AG10803 (cell line): ENCODE measurements at regions not wholly inside any gene's neighbourhood (a gene's known extent, or its start where the extent isn't known, plus 50 kb on each side); places are given as distances from the start of the nearest gene placed in this dataset.

ENCODE experiments used
- DNase-seq: peaks from one replicate; pipeline ENCODE4 v3.0.0; 2010; ENCODE audit warnings: low read depth
- H3K4me3 ChIP-seq: 2 replicates; pipeline ENCODE4 v1.5.1; 2011; ENCODE audit warnings: mild to moderate bottlenecking, low read length, control low read depth
- TF ChIP-seq, protein P1 (sequence below): conservative IDR thresholded peaks from 2 replicates; pipeline ENCODE4 v1.5.1; 2011; ENCODE audit warnings: mild to moderate bottlenecking, low read length, control low read depth, inconsistent platforms

DNA sequence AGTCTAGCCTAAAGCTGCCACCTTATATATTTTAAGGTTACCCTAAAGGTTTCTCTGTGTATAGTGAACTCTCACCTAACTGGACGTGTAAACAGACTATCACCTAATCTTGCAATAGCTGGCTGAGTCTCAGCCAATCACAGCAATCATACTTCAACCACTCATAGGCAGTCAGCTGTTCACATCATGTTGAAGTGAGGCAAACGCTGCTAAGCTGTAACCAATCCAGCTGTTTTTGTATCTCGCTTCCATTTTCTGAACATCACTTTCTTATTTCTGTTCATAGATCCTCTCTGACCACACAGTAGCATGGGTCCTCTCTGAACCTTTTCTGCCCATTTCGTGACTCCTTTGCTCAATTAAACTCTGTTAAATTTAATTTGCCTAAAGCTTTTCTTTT lies 468.2 kb upstream of the POU3F3 start:
- no peak overlapping the region for H3K4me3 ChIP-seq
- no peak for DNase-seq
- TF ChIP-seq, protein P1, sequence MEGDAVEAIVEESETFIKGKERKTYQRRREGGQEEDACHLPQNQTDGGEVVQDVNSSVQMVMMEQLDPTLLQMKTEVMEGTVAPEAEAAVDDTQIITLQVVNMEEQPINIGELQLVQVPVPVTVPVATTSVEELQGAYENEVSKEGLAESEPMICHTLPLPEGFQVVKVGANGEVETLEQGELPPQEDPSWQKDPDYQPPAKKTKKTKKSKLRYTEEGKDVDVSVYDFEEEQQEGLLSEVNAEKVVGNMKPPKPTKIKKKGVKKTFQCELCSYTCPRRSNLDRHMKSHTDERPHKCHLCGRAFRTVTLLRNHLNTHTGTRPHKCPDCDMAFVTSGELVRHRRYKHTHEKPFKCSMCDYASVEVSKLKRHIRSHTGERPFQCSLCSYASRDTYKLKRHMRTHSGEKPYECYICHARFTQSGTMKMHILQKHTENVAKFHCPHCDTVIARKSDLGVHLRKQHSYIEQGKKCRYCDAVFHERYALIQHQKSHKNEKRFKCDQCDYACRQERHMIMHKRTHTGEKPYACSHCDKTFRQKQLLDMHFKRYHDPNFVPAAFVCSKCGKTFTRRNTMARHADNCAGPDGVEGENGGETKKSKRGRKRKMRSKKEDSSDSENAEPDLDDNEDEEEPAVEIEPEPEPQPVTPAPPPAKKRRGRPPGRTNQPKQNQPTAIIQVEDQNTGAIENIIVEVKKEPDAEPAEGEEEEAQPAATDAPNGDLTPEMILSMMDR = no peak

DNA sequence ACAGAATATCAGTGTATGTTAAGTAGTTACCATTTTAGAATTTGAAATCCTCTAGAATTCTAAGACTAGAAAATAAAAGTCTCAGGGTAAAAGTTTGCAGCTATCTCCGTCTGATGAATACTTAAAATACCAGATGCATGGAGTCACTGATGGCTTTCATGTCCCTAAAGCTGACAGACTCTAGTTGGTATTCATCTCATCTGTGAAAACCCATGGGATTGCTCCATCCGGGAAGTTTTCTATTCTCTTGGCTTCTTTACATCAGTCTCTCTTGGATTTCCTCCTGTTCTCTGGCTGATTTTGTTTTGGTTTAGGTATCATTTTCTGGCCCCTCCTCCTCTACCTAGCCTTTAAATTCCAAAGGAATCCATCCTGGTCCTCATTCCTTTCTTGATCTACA lies 465.6 kb upstream of the POU3F3 start:
- TF ChIP-seq, protein P1 = no peak
- H3K4me3 ChIP-seq = no peak overlapping the region
- peak; percentile 72 for DNase-seq

DNA sequence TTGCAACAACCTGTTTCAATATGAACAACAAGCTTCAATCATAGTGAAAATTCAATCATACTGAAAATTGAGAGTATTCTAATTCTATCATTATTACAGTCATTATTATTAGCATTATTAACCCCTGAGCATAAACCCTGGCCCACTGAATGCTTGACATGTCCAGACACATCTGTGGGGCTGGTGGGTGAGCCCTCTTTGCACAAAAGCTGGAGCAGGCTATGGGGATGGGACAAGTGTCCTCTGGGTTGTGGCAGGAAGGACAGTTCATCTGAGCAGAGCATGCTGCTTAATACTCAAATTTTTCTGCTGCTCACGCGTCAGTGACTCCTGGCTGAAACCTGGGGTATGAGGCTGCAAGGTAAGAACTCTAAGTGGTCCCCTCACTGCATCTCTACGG lies 451.1 kb upstream of the POU3F3 start:
- H3K4me3 ChIP-seq = no peak overlapping the region
- no peak for DNase-seq
- TF ChIP-seq, protein P1 = no peak

DNA sequence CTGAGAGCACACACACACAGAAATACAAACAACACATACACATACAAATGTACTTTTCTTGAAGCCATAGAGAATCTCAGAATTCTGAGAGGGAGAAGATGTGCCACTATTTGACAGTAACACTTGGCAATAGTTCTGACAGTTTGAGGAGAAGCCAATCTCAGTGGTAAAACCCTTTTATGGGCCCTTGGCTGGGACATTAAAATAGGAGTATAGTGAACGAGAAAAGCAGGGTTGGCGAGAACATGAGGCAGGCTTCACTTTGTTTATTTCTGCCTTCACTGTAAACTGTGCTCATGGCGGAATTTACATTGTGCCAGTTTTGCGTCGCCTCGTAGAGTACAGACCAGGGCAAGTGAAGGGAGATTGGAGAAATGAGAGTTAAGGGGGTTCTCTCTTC lies 449.4 kb upstream of the POU3F3 start:
- DNase-seq = no peak
- no peak overlapping the region for H3K4me3 ChIP-seq

DNA sequence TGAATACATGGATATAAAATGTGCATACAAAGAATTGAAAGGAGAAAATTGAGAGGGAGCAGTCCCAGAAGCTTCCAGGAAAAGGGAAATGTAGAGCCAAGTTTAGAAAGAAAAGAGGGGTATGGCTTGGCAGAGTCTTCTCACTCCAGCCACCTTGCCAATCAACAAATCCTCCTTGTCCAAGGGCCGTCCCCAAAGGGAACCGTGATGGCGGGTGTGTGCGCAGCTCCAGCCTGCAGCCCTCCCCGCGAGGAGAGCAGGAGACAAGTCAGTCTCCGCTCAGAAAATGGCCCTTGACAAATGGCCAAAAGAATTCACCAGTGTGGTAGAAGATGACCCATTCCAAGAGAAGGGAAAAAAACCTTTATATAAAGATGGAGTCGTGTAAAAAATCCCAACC lies 448.3 kb upstream of the POU3F3 start:
- DNase-seq = no peak
- TF ChIP-seq, protein P1 = no peak
- no peak overlapping the region for H3K4me3 ChIP-seq

More for the DNA sequence above, 449.4 kb upstream of the POU3F3 start:
- TF ChIP-seq, protein P1 = no peak

DNA sequence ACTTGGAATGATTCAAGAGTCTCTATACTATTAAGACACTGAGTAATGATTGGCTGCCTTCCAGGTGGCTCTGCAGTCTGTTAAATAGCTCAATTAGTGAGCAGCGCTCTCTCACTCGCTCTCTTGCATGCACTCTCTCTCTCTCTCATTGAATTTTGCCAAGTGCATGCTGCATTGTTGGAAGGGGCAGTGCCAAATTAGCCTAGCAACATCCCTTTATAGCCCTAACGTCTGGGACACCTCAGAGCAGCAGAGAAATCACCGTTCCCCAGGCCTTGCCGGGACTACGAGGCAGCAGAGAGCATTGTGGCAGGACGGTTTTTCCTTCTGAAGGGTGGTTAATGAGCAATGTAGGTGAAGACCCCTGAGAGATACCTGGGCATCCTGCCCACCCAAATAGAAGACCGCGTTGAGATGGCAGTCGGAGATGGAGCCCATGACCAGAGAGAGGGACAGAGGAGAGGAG lies 447.6 kb upstream of the POU3F3 start:
- no peak overlapping the region for H3K4me3 ChIP-seq
- TF ChIP-seq, protein P1 = no peak
- DNase-seq = peak; percentile 13

DNA sequence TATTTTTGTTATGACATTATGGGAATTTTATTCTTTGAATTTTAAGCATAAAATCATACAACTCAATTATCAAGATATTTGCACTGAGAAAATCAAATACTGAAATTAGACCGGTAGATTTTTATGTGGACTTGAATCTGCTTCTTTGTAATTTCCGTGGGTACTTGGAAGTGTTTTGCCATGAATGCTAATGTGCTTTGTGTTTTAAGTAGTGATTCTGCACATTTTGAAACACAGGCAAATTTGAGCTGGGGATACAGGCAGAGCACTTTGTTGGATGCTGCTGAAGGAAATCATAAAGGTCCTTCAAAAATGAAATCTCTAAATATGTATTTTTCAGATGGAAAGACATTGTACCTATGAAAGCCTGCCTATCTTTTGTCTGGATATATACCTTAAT lies 446.3 kb upstream of the POU3F3 start:
- TF ChIP-seq, protein P1 = no peak
- DNase-seq = no peak
- H3K4me3 ChIP-seq = no peak overlapping the region
